ENCODE measurements at regions not wholly inside any gene's neighbourhood (a gene's known extent, or its start where the extent isn't known, plus 50 kb on each side); places are given as distances from the start of the nearest gene placed in this dataset.

DNA sequence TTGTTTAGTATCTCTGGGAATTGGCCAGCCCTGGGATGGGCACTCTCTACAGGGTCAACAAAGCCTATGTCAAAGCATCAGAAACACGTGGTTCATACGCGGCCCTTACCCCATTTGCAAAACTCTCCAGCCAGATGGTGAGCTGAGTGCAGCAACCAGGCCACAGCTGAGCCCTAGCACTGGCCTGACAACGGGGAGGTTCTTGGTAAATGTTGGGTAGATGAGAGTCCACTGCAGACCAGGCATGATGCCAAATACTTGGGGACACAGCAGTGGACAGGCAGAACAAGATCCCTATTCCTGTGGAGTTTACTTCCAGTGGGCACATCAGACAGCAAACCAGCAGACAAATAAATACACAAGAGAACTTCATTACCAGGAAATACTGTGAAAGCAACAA is 172.1 kb upstream of the SYT13 start:
- no peaks in the 10 kb centered on the region for H3K9me3 ChIP-seq (ENCODE audit: insufficient read depth, low read depth)

DNA sequence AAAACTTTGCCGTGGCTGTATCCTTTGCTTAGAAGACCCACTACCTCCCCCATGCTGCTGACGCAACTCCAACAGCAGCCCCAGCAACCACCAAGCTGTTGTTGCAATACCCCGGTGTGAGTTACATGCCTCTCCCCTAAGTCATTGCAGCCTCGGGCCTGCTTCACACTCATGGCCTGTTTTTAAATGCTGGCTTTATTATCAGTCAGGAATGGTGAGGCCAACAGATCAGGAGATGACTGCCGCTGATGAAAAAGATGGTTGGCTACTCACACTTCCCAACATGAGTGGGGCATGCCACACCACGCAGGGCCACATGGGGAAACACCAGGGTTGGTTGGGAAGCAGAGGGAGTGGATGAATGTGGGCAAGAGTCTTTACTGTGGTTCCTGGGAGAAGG is 171.5 kb upstream of the SYT13 start:
- no peak for TF ChIP-seq EZH2 (IDR thresholded peaks at IDR 0.05; ENCODE audit: low read depth)
- Histone ChIP-seq H3K9me3 (ENCODE audit: insufficient read depth, low read depth) (no peaks in the 10 kb centered on the region), H3K4me1 (replicated peaks; ENCODE audit: insufficient read depth) (no peaks in the 10 kb centered on the region), H4K20me1 (ENCODE audit: insufficient read depth) (no peaks in the 10 kb centered on the region), H3K4me2 (no peak overlapping the region), H3K79me2 (ENCODE audit: low read depth) (no peaks in the 10 kb centered on the region), H3K27ac (no peak overlapping the region), H3K4me3 (no peak overlapping the region), H2AFZ (no peak overlapping the region), H3K36me3 (ENCODE audit: low read depth) (no peaks in the 10 kb centered on the region), H3K9me2 (ENCODE audit: insufficient read depth) (no peaks in the 10 kb centered on the region), H3K27me3 (ENCODE audit: insufficient read depth, low read depth) (peaks cover 74% of the 10 kb centered on the region), H3F3A (ENCODE audit: insufficient read depth, low read depth) (no peaks in the 10 kb centered on the region)
- ChIA-PET CTCF (no interaction called here), POLR2A (ENCODE audit: unreplicated experiment) (no interaction called here)
- no peak for DNase-seq
- no TSS peak for BruUV-seq (replicated peaks)
- intact Hi-C loops (cut with micrococcal nuclease; ENCODE audit: unreplicated experiment), result no loop called here

More for the DNA sequence above, 172.1 kb upstream of the SYT13 start:
- Histone ChIP-seq H3K4me2 (no peak overlapping the region), H3K9me2 (ENCODE audit: insufficient read depth) (no peaks in the 10 kb centered on the region), H4K20me1 (ENCODE audit: insufficient read depth) (no peaks in the 10 kb centered on the region), H3K27me3 (ENCODE audit: insufficient read depth, low read depth) (peaks cover 76% of the 10 kb centered on the region), H3K79me2 (ENCODE audit: low read depth) (no peaks in the 10 kb centered on the region), H3K4me1 (replicated peaks; ENCODE audit: insufficient read depth) (no peaks in the 10 kb centered on the region), H3K27ac (no peak overlapping the region), H3K36me3 (ENCODE audit: low read depth) (no peaks in the 10 kb centered on the region), H3K4me3 (no peak overlapping the region), H3F3A (ENCODE audit: insufficient read depth, low read depth) (no peaks in the 10 kb centered on the region), H2AFZ (no peak overlapping the region)
- ChIA-PET POLR2A (ENCODE audit: unreplicated experiment) (no interaction called here), CTCF (no interaction called here)
- no peak for TF ChIP-seq EZH2 (IDR thresholded peaks at IDR 0.05; ENCODE audit: low read depth)
- TF ChIP-seq, protein P1, sequence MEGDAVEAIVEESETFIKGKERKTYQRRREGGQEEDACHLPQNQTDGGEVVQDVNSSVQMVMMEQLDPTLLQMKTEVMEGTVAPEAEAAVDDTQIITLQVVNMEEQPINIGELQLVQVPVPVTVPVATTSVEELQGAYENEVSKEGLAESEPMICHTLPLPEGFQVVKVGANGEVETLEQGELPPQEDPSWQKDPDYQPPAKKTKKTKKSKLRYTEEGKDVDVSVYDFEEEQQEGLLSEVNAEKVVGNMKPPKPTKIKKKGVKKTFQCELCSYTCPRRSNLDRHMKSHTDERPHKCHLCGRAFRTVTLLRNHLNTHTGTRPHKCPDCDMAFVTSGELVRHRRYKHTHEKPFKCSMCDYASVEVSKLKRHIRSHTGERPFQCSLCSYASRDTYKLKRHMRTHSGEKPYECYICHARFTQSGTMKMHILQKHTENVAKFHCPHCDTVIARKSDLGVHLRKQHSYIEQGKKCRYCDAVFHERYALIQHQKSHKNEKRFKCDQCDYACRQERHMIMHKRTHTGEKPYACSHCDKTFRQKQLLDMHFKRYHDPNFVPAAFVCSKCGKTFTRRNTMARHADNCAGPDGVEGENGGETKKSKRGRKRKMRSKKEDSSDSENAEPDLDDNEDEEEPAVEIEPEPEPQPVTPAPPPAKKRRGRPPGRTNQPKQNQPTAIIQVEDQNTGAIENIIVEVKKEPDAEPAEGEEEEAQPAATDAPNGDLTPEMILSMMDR (conservative IDR thresholded peaks at IDR 0.05), result no peak
- intact Hi-C loops (cut with micrococcal nuclease; ENCODE audit: unreplicated experiment), result no loop called here
- BruUV-seq (replicated peaks), result no TSS peak
- no peak for DNase-seq

DNA sequence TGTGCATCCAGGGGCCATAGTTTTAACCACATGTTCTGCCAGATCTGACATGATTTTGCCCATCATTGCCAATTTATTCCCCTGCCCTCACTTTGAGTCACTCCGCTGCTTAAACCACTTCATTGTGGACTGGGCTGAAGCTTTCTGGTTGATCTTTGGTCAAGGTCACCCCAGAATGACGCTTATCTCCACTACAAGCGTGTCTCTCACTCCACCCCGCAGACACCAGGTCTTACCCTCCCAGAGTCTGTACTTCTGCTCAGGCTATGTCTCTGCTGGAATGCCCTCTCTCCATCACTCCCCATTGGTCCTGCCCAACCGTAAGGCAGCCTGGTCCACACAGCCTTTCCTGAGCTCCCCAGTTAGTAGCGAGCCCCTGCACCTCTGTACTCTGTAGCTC is 170.5 kb upstream of the SYT13 start:
- H3F3A ChIP-seq (ENCODE audit: insufficient read depth, low read depth), result no peaks in the 10 kb centered on the region
- H3K4me2 ChIP-seq, result no peak overlapping the region
- no peaks in the 10 kb centered on the region for H3K9me2 ChIP-seq (ENCODE audit: insufficient read depth)
- no peaks in the 10 kb centered on the region for H3K4me1 ChIP-seq (replicated peaks; ENCODE audit: insufficient read depth)
- CTCF ChIA-PET, result no interaction called here
- intact Hi-C loops (cut with micrococcal nuclease; ENCODE audit: unreplicated experiment), result no loop called here
- H3K27ac ChIP-seq, result no peak overlapping the region
- no peaks in the 10 kb centered on the region for H3K36me3 ChIP-seq (ENCODE audit: low read depth)
- no peaks in the 10 kb centered on the region for H3K79me2 ChIP-seq (ENCODE audit: low read depth)
- H3K27me3 ChIP-seq (ENCODE audit: insufficient read depth, low read depth), result peaks cover 68% of the 10 kb centered on the region
- no peak for DNase-seq
- POLR2A ChIA-PET (ENCODE audit: unreplicated experiment), result no interaction called here
- H4K20me1 ChIP-seq (ENCODE audit: insufficient read depth), result no peaks in the 10 kb centered on the region
- H2AFZ ChIP-seq, result no peak overlapping the region
- H3K4me3 ChIP-seq, result no peak overlapping the region
- no peaks in the 10 kb centered on the region for H3K9me3 ChIP-seq (ENCODE audit: insufficient read depth, low read depth)
- TF ChIP-seq EZH2 (IDR thresholded peaks at IDR 0.05; ENCODE audit: low read depth), result no peak
- TF ChIP-seq, protein P1 (conservative IDR thresholded peaks at IDR 0.05), result no peak
- BruUV-seq (replicated peaks), result no TSS peak

DNA sequence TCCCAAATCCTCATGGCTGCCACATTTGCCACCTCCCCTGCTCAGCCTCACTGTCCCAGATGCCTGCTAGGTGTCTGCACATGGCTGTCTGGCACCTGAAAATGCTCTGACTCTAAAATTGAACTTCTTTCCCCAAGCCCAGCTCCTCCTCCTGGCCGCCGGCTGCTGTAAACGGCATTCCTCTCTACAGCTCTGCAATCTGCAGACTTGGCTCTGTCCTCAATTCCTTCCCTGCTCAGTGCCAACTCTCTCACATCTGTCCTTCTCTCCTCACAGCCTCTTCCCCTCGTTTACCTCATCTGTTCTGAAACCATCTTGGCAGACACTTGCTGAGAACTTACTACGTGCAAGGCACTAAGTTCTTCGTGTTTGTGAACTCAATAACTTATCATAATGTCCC is 169.4 kb upstream of the SYT13 start:
- BruUV-seq (replicated peaks), result no TSS peak
- Histone ChIP-seq H3K9me2 (ENCODE audit: insufficient read depth) (no peaks in the 10 kb centered on the region), H2AFZ (no peak overlapping the region), H3K9me3 (ENCODE audit: insufficient read depth, low read depth) (no peaks in the 10 kb centered on the region), H3F3A (ENCODE audit: insufficient read depth, low read depth) (no peaks in the 10 kb centered on the region), H3K4me2 (no peak overlapping the region), H3K4me3 (no peak overlapping the region), H3K36me3 (ENCODE audit: low read depth) (no peaks in the 10 kb centered on the region), H4K20me1 (ENCODE audit: insufficient read depth) (no peaks in the 10 kb centered on the region), H3K27me3 (ENCODE audit: insufficient read depth, low read depth) (peaks cover 65% of the 10 kb centered on the region), H3K4me1 (replicated peaks; ENCODE audit: insufficient read depth) (no peaks in the 10 kb centered on the region), H3K27ac (no peak overlapping the region), H3K79me2 (ENCODE audit: low read depth) (no peaks in the 10 kb centered on the region)
- TF ChIP-seq, protein P1 (conservative IDR thresholded peaks at IDR 0.05), result no peak
- no peak for TF ChIP-seq EZH2 (IDR thresholded peaks at IDR 0.05; ENCODE audit: low read depth)
- CTCF ChIA-PET, result no interaction called here
- POLR2A ChIA-PET (ENCODE audit: unreplicated experiment), result no interaction called here
- intact Hi-C loops (cut with micrococcal nuclease; ENCODE audit: unreplicated experiment), result no loop called here
- DNase-seq, result no peak

Measured in PC-9 (cell line).